GM12878 (cell line): ENCODE measurements at regions not wholly inside any gene's neighbourhood (a gene's known extent, or its start where the extent isn't known, plus 50 kb on each side); places are given as distances from the start of the nearest gene placed in this dataset.

Experiments
- ATAC-seq: fragments of 200-7000 bp; cut with Tn5 transposase; 3 replicates; pipeline ENCODE4 v1.9.1; 2020; ENCODE audit warnings: mild to moderate bottlenecking, moderate library complexity
- BruUV-seq: library from RNA; stranded (reverse); fragments of 400-500 nt; replicated peaks from 2 replicates; lab custom pipeline; 2021; lab: Mats Ljungman, UMichigan
- CTCF ChIA-PET: fragments of 300-600 bp; sonication (Branson Sonifier 250); formaldehyde crosslinking; extraction: SDS; loops from one replicate; lab custom pipeline; 2021; ENCODE audit warnings: inconsistent platforms; lab: Yijun Ruan, JAX
- POLR2A ChIA-PET: fragments of 350-600 bp; formaldehyde crosslinking; extraction: SDS; loops from one replicate; lab custom pipeline; 2021; ENCODE audit warnings: inconsistent platforms; lab: Charles Lee
- RAD21 ChIA-PET: fragments of 300-600 bp; sonication (Branson Sonifier 250); formaldehyde crosslinking; loops from one replicate; lab custom pipeline; 2023; ENCODE audit warnings: antibody characterized with exemption; ENCODE audit not compliant: unreplicated experiment; lab: Charles Lee
- SMC1A ChIA-PET: fragments of 300-600 bp; sonication (Branson Sonifier 250); formaldehyde crosslinking; loops from one replicate; lab custom pipeline; 2023; ENCODE audit not compliant: unreplicated experiment, uncharacterized antibody; lab: Charles Lee
- DNase-seq: peaks from one replicate; pipeline ENCODE4 v3.0.0-alpha.2; 2011; ENCODE audit warnings: low read depth, low spot score
- FAIRE-seq: peaks from 3 replicates; lab custom pipeline; 2011; peaks lifted over from hg19 to GRCh38; lab: Jason Lieb, UNC
- H2AFZ ChIP-seq: 2 replicates; pipeline ENCODE4 v1.6.0; 2011; ENCODE audit warnings: low read depth, low read length, control low read depth; ENCODE audit not compliant: control insufficient read depth
- H3K27ac ChIP-seq: 2 replicates; pipeline ENCODE4 v1.5.1; 2011; ENCODE audit warnings: control low read depth; ENCODE audit not compliant: control insufficient read depth, insufficient read depth
- H3K27me3 ChIP-seq, 2 experiments: replicated peaks in 1 of 2; 2 replicates each; pipeline versions ENCODE4 v1.6.0 to v1.6.1; 2011; ENCODE audit warnings: low read length in 1 of 2; ENCODE audit not compliant: control insufficient read depth in 2 of 2, insufficient read depth in 2 of 2
- H3K36me3 ChIP-seq, 2 experiments: 2 replicates each; pipeline ENCODE4 v1.5.1; 2011; ENCODE audit warnings: low read length in 1 of 2; ENCODE audit not compliant: control insufficient read depth in 2 of 2, insufficient read depth in 2 of 2
- H3K4me1 ChIP-seq: 2 replicates; pipeline ENCODE4 v1.6.1; 2011; ENCODE audit warnings: mild to moderate bottlenecking, low read length, moderate library complexity, mixed read lengths; ENCODE audit not compliant: control insufficient read depth, insufficient read depth
- H3K4me2 ChIP-seq: 2 replicates; pipeline ENCODE4 v1.6.0; 2011; ENCODE audit warnings: control low read depth; ENCODE audit not compliant: control insufficient read depth, insufficient read depth
- H3K4me3 ChIP-seq: fragments of 200-600 bp; sonication (generic); 2 replicates; pipeline ENCODE4 v1.5.1; 2016
- H3K79me2 ChIP-seq: 2 replicates; pipeline ENCODE4 v1.6.0; 2011; ENCODE audit warnings: low read length; ENCODE audit not compliant: control insufficient read depth, insufficient read depth
- H3K9ac ChIP-seq: 2 replicates; pipeline ENCODE4 v1.8.0; 2011; ENCODE audit warnings: low read length, control low read depth, mixed read lengths; ENCODE audit not compliant: control insufficient read depth, insufficient read depth
- H3K9me3 ChIP-seq: replicated peaks from 3 replicates; pipeline ENCODE4 v1.5.1; 2011; ENCODE audit warnings: mild to moderate bottlenecking, low read length; ENCODE audit not compliant: control insufficient read depth, insufficient read depth
- H4K20me1 ChIP-seq: 2 replicates; pipeline ENCODE4 v1.6.0; 2011; ENCODE audit not compliant: control insufficient read depth, insufficient read depth
- CBX3 ChIP-seq: fragments of 200-600 bp; sonication (generic); IDR thresholded peaks from 2 replicates; pipeline ENCODE4 v1.6.1; 2016; ENCODE audit warnings: low read depth, borderline replicate concordance
- CHD4 ChIP-seq: fragments of 200-600 bp; sonication (generic); IDR thresholded peaks from 2 replicates; pipeline ENCODE4 v1.6.1; 2016; ENCODE audit warnings: mild to moderate bottlenecking
- ESRRA ChIP-seq: IDR thresholded peaks from 2 replicates; pipeline ENCODE4 v1.6.1; 2012; ENCODE audit warnings: mild to moderate bottlenecking, low read length, improper control_type of control experiment
- EZH2 ChIP-seq: IDR thresholded peaks from 2 replicates; pipeline ENCODE4 v1.6.1; 2012; ENCODE audit warnings: low read depth, mild to moderate bottlenecking, control low read depth, inconsistent platforms, low read length, borderline replicate concordance; ENCODE audit not compliant: control insufficient read depth
- FOS ChIP-seq: IDR thresholded peaks from 3 replicates; pipeline ENCODE4 v1.6.1; 2011; ENCODE audit warnings: borderline replicate concordance; ENCODE audit not compliant: insufficient read length; ENCODE audit errors: extremely low read depth
- HDAC2 ChIP-seq: fragments of 200-600 bp; sonication (generic); IDR thresholded peaks from 2 replicates; pipeline ENCODE4 v1.6.1; 2017
- KAT2A ChIP-seq: conservative IDR thresholded peaks from 2 replicates; pipeline ENCODE4 v1.6.1; 2011; ENCODE audit warnings: low read depth, low read length; ENCODE audit not compliant: control insufficient read depth
- MTA3 ChIP-seq: IDR thresholded peaks from 2 replicates; pipeline ENCODE4 v1.6.1; 2012; ENCODE audit warnings: low read length, inconsistent platforms, borderline replicate concordance
- NR2C1 ChIP-seq: fragments of 450-650 bp; IDR thresholded peaks from 2 replicates; pipeline ENCODE4 v1.6.1; 2017; ENCODE audit warnings: antibody characterized with exemption, mild to moderate bottlenecking, moderate library complexity
- PBX3 ChIP-seq: IDR thresholded peaks from 2 replicates; pipeline ENCODE4 v1.6.1; 2011; ENCODE audit warnings: mild to moderate bottlenecking, low read depth, low read length, moderate library complexity; ENCODE audit not compliant: insufficient replicate concordance
- RELB ChIP-seq: fragments of 450-650 bp; IDR thresholded peaks from 2 replicates; pipeline ENCODE4 v1.6.1; 2017; ENCODE audit warnings: low read depth, mild to moderate bottlenecking, moderate library complexity
- SMAD1 ChIP-seq: fragments of 450-650 bp; IDR thresholded peaks from 2 replicates; pipeline ENCODE4 v1.6.1; 2018; ENCODE audit warnings: mild to moderate bottlenecking, low read depth; ENCODE audit not compliant: partially characterized antibody
- SMC3 ChIP-seq: IDR thresholded peaks from 2 replicates; pipeline ENCODE4 v1.6.1; 2011; ENCODE audit warnings: low read length, improper control_type of control experiment, borderline replicate concordance
- ZSCAN29 ChIP-seq: fragments of 450-650 bp; IDR thresholded peaks from 2 replicates; pipeline ENCODE4 v1.6.1; 2017; ENCODE audit warnings: mild to moderate bottlenecking, moderate library complexity
- in situ Hi-C: fragments of 300-500 bp; cut with MboI; formaldehyde crosslinking; loops from 9 replicates; pipeline ENCODE4 v1.14.3; 2018; ENCODE audit warnings: mixed read lengths
- intact Hi-C: fragments of 100-400 bp; cut with micrococcal nuclease; formaldehyde crosslinking; loops from one replicate; pipeline ENCODE4 v1.14.2; 2022; ENCODE audit not compliant: unreplicated experiment
- TF ChIP-seq, protein P1 (sequence below): IDR thresholded peaks from 2 replicates; pipeline ENCODE4 v1.6.1; 2012; ENCODE audit warnings: mild to moderate bottlenecking, low read depth, low read length
- TF ChIP-seq, protein P2 (sequence below): fragments of 450-650 bp; formaldehyde crosslinking; IDR thresholded peaks from 2 replicates; pipeline ENCODE4 v1.4.0; 2020; ENCODE audit warnings: mild to moderate bottlenecking, moderate library complexity

DNA sequence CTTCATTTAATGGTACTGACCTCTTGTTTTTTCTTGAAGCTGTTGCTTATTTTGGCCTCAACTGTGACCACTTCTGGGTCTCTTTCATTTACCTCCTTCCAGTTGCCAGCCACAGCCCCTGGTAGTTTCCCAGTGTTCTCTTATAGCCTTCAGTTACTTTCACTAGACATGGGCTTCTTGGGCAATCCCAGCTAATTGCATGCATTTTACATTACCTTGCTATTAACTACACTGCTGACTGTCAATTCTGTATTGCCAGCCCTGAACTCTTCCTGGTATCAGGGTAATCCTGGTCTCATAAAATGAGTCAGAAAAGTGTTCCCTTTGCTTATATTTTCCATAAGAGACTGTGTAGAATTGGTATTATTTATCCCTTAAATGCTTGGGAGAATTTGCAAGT, 195.8 kb upstream of the LARGE1 start:
- Histone ChIP-seq H3K4me3 (no peak overlapping the region), H3K4me2 (no peak overlapping the region), H3K36me3 (no peaks in the 10 kb centered on the region), H3K27ac (no peak overlapping the region), H3K27me3 (no peaks in the 10 kb centered on the region), H3K9ac (no peak overlapping the region), H3K4me1 (no peaks in the 10 kb centered on the region), H3K9me3 (no peaks in the 10 kb centered on the region), H3K79me2 (no peaks in the 10 kb centered on the region), H2AFZ (no peak overlapping the region), H4K20me1 (no peaks in the 10 kb centered on the region)
- POLR2A ChIA-PET = no interaction called here
- in situ Hi-C loops = no loop called here
- BruUV-seq = no TSS peak
- intact Hi-C loops = loop anchor here (10.0 kb wide), 1 partner anchor 1039 kb away; no protein-coding TSS in a partner anchor
- RAD21 ChIA-PET = no interaction called here
- CTCF ChIA-PET = interaction anchor here (0.7 kb wide), 1 partner anchor 193 kb away, joined by 3 read pairs; no protein-coding TSS in a partner anchor
- ATAC-seq (no peak), FAIRE-seq (no peak), DNase-seq (no peak)
- SMC1A ChIA-PET = interaction anchor here (0.5 kb wide), 1 partner anchor 1616 kb away, joined by 3 read pairs; no protein-coding TSS in a partner anchor
- no peak for TF ChIP-seq ESRRA
- TF ChIP-seq, protein P1, sequence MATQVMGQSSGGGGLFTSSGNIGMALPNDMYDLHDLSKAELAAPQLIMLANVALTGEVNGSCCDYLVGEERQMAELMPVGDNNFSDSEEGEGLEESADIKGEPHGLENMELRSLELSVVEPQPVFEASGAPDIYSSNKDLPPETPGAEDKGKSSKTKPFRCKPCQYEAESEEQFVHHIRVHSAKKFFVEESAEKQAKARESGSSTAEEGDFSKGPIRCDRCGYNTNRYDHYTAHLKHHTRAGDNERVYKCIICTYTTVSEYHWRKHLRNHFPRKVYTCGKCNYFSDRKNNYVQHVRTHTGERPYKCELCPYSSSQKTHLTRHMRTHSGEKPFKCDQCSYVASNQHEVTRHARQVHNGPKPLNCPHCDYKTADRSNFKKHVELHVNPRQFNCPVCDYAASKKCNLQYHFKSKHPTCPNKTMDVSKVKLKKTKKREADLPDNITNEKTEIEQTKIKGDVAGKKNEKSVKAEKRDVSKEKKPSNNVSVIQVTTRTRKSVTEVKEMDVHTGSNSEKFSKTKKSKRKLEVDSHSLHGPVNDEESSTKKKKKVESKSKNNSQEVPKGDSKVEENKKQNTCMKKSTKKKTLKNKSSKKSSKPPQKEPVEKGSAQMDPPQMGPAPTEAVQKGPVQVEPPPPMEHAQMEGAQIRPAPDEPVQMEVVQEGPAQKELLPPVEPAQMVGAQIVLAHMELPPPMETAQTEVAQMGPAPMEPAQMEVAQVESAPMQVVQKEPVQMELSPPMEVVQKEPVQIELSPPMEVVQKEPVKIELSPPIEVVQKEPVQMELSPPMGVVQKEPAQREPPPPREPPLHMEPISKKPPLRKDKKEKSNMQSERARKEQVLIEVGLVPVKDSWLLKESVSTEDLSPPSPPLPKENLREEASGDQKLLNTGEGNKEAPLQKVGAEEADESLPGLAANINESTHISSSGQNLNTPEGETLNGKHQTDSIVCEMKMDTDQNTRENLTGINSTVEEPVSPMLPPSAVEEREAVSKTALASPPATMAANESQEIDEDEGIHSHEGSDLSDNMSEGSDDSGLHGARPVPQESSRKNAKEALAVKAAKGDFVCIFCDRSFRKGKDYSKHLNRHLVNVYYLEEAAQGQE = no peak
- no peak for TF ChIP-seq CHD4
- TF ChIP-seq SMC3 = no peak
- no peak for TF ChIP-seq RELB
- TF ChIP-seq SMAD1 = no peak
- no peak for TF ChIP-seq ZSCAN29
- TF ChIP-seq EZH2 = no peak
- no peak for TF ChIP-seq MTA3
- TF ChIP-seq PBX3 = no peak
- TF ChIP-seq NR2C1 = no peak
- TF ChIP-seq KAT2A = no peak
- TF ChIP-seq, protein P2, sequence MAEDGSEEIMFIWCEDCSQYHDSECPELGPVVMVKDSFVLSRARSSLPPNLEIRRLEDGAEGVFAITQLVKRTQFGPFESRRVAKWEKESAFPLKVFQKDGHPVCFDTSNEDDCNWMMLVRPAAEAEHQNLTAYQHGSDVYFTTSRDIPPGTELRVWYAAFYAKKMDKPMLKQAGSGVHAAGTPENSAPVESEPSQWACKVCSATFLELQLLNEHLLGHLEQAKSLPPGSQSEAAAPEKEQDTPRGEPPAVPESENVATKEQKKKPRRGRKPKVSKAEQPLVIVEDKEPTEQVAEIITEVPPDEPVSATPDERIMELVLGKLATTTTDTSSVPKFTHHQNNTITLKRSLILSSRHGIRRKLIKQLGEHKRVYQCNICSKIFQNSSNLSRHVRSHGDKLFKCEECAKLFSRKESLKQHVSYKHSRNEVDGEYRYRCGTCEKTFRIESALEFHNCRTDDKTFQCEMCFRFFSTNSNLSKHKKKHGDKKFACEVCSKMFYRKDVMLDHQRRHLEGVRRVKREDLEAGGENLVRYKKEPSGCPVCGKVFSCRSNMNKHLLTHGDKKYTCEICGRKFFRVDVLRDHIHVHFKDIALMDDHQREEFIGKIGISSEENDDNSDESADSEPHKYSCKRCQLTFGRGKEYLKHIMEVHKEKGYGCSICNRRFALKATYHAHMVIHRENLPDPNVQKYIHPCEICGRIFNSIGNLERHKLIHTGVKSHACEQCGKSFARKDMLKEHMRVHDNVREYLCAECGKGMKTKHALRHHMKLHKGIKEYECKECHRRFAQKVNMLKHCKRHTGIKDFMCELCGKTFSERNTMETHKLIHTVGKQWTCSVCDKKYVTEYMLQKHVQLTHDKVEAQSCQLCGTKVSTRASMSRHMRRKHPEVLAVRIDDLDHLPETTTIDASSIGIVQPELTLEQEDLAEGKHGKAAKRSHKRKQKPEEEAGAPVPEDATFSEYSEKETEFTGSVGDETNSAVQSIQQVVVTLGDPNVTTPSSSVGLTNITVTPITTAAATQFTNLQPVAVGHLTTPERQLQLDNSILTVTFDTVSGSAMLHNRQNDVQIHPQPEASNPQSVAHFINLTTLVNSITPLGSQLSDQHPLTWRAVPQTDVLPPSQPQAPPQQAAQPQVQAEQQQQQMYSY (CRISPR knock-in tag) = no peak
- no peak for TF ChIP-seq HDAC2
- no peak for TF ChIP-seq FOS
- no peak for TF ChIP-seq CBX3
